B cell (primary cell): ENCODE measurements at regions not wholly inside any gene's neighbourhood (a gene's known extent, or its start where the extent isn't known, plus 50 kb on each side); places are given as distances from the start of the nearest gene placed in this dataset.

Experiments used
- ATAC-seq: fragments of 200-7000 bp; cut with Tn5 transposase; one replicate; pipeline ENCODE4 v1.10.0; 2021; ENCODE audit warnings: low read depth, mild to moderate bottlenecking, moderate number of reproducible peaks, moderate library complexity
- CTCF ChIA-PET: fragments of 350-600 bp; sonication (Branson Sonifier 250); formaldehyde crosslinking; loops from one replicate; lab custom pipeline; 2021; ENCODE audit warnings: antibody characterized with exemption, inconsistent platforms; lab: Charles Lee
- POLR2A ChIA-PET: fragments of 350-600 bp; sonication (Branson Sonifier 250); formaldehyde crosslinking; loops from one replicate; lab custom pipeline; 2021; ENCODE audit warnings: antibody characterized with exemption; lab: Charles Lee
- DNase-seq: peaks from one replicate; pipeline ENCODE4 v3.0.0; 2013
- H2AFZ ChIP-seq: 2 replicates; pipeline ENCODE4 v1.6.1; 2012; ENCODE audit warnings: mild to moderate bottlenecking, low read depth, low read length; ENCODE audit not compliant: insufficient read depth, poor library complexity, severe bottlenecking
- H3K27ac ChIP-seq, 2 donors: 1 replicate in 1 of 2; 2 replicates in 1 of 2; pipeline ENCODE4 v1.5.1; 2012 to 2013; ENCODE audit warnings: low read length in 2 of 2, mild to moderate bottlenecking in 2 of 2, moderate library complexity in 1 of 2
- H3K27me3 ChIP-seq, 4 experiments: fragments of 200-600 bp in 1 of 4; sonication (generic) in 1 of 4; replicated peaks in 1 of 4; 1 replicate in 2 of 4; 2 replicates in 2 of 4; pipeline versions ENCODE4 v1.6.1 to v1.7.0; 2013 to 2016; ENCODE audit warnings: low read length in 3 of 4, mild to moderate bottlenecking in 2 of 4, mixed read lengths in 1 of 4, moderate library complexity in 1 of 4; ENCODE audit not compliant: insufficient read depth in 4 of 4, control insufficient read depth in 3 of 4; ENCODE audit errors: control extremely low read depth in 1 of 4
- H3K36me3 ChIP-seq, 2 experiments: replicated peaks in 1 of 2; 1 replicate in 1 of 2; 2 replicates in 1 of 2; pipeline versions ENCODE4 v1.6.1 to v1.7.1; 2013; ENCODE audit warnings: low read length in 1 of 2; ENCODE audit not compliant: insufficient read depth in 2 of 2, control insufficient read depth in 1 of 2; ENCODE audit errors: control extremely low read depth in 1 of 2, extremely low read depth in 1 of 2
- H3K4me1 ChIP-seq, 2 donors: fragments of 200-600 bp in 1 of 2; sonication (generic) in 1 of 2; 1 replicate in 1 of 2; 2 replicates in 1 of 2; pipeline versions ENCODE4 v1.5.1 to v1.6.1; 2013 to 2017; ENCODE audit warnings: low read length in 2 of 2; ENCODE audit not compliant: control insufficient read depth in 2 of 2, insufficient read depth in 2 of 2
- H3K4me2 ChIP-seq: replicated peaks from 2 replicates; pipeline ENCODE3; 2012; ENCODE audit warnings: mild to moderate bottlenecking, low read depth, low read length; ENCODE audit not compliant: poor library complexity, severe bottlenecking
- H3K4me3 ChIP-seq, 5 experiments: fragments of 200-600 bp in 1 of 5; sonication (generic) in 1 of 5; 1 replicate in 3 of 5; 2 replicates in 2 of 5; pipeline versions ENCODE4 v1.5.1 to v1.7.0; 2011 to 2016; ENCODE audit warnings: low read length in 4 of 5, mild to moderate bottlenecking in 4 of 5, low read depth in 2 of 5, control low read depth in 1 of 5, moderate library complexity in 1 of 5; ENCODE audit not compliant: insufficient read depth in 1 of 5; ENCODE audit errors: control extremely low read depth in 1 of 5, extremely low read depth in 1 of 5
- H3K79me2 ChIP-seq: fragments of 200-600 bp; sonication (generic); one replicate; pipeline ENCODE4 v1.6.0; 2016; ENCODE audit warnings: low read length; ENCODE audit not compliant: control insufficient read depth, insufficient read depth
- H3K9ac ChIP-seq: fragments of 200-600 bp; sonication (generic); 2 replicates; pipeline ENCODE4 v1.6.1; 2017; ENCODE audit warnings: mild to moderate bottlenecking, low read length, moderate library complexity
- H3K9me3 ChIP-seq, 3 donors: one replicate each; pipeline versions ENCODE4 v1.6.1 to v1.7.1; 2013; ENCODE audit warnings: low read length in 2 of 3; ENCODE audit not compliant: control insufficient read depth in 2 of 3, insufficient read depth in 1 of 3; ENCODE audit errors: control extremely low read depth in 1 of 3
- H4K20me1 ChIP-seq: 2 replicates; pipeline ENCODE4 v1.6.0; 2012; ENCODE audit warnings: mild to moderate bottlenecking, low read length; ENCODE audit not compliant: insufficient read depth, control insufficient read depth, poor library complexity, severe bottlenecking
- H3K27ac Mint-ChIP-seq: one replicate; pipeline ENCODE4 v1.8.0; 2021; ENCODE audit warnings: mixed read lengths
- H3K27me3 Mint-ChIP-seq: one replicate; pipeline ENCODE4 v1.8.0; 2021; ENCODE audit warnings: mixed read lengths
- H3K4me1 Mint-ChIP-seq: one replicate; pipeline ENCODE4 v1.8.0; 2021; ENCODE audit warnings: mixed read lengths
- H3K4me3 Mint-ChIP-seq: one replicate; pipeline ENCODE4 v1.8.0; 2021; ENCODE audit warnings: mixed read lengths
- H3K9me3 Mint-ChIP-seq: one replicate; pipeline ENCODE4 v1.8.0; 2022; ENCODE audit warnings: mixed read lengths; ENCODE audit not compliant: insufficient read depth
- EZH2 ChIP-seq: IDR thresholded peaks from 2 replicates; pipeline ENCODE4 v1.6.1; 2012; ENCODE audit warnings: borderline replicate concordance, low read depth, mild to moderate bottlenecking, moderate library complexity, low read length; ENCODE audit not compliant: insufficient read depth, poor library complexity, severe bottlenecking
- WGBS: methylation state at CpG from one replicate; pipeline ENCODE4 v1.1.5; 2013; ENCODE audit warnings: missing lambda C conversion rate; ENCODE audit not compliant: insufficient coverage; 5-methylcytosine and 5-hydroxymethylcytosine counted together
- intact Hi-C: fragments of 100-400 bp; cut with micrococcal nuclease; formaldehyde crosslinking; loops from one replicate; pipeline ENCODE4 v1.10.0; 2022
- TF ChIP-seq, protein P1 (sequence below): fragments of 200-600 bp; IDR thresholded peaks from one replicate; pipeline ENCODE4 v1.8.0; 2022; ENCODE audit warnings: antibody characterized with exemption, mild to moderate bottlenecking

DNA sequence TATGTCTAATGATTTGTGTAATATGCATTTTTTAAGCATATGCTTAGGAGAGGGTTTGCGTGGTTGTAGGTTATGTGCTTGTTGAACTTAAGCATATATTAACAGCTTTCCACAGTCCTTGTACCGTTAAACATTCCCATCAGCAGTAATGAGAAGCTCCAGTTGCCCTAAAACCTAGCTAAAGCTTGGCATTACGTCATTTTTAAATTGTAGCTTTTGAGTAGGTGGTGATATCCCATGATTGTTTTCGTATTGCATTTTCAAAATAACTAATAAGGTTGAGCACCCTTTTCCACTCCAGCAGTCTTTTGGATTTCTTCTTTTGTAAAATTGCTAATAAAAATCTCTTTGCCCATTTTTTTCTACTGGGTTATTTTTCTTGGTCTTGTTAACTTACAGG, 453.1 kb upstream of the GCFC2 start:
- Histone ChIP-seq H2AFZ (no peak overlapping the region), H3K79me2 (no peaks in the 10 kb centered on the region), H3K9ac (no peak overlapping the region), H4K20me1 (no peaks in the 10 kb centered on the region), H3K4me1 (no peaks in the 10 kb centered on the region), H3K4me3 (no peak overlapping the region), H3K9me3 (peaks cover 0 to 4% (median 0%) of the 10 kb centered on the region in 3 donors), H3K36me3 (no peaks in the 10 kb centered on the region), H3K27ac (no peak overlapping the region), H3K4me2 (no peak overlapping the region), H3K27me3 (no peaks in the 10 kb centered on the region)
- Mint-ChIP-seq H3K4me3 (no peak overlapping the region), H3K9me3 (no peaks in the 10 kb centered on the region), H3K27ac (no peak overlapping the region), H3K27me3 (no peaks in the 10 kb centered on the region), H3K4me1 (no peaks in the 10 kb centered on the region)
- no CpG with 5 or more reads among the region's 4 CpGs for WGBS
- POLR2A ChIA-PET = no interaction called here
- DNase-seq (no peak), ATAC-seq (no peak)
- intact Hi-C loops = no loop called here
- CTCF ChIA-PET = no interaction called here
- no peak for TF ChIP-seq EZH2
- TF ChIP-seq, protein P1, sequence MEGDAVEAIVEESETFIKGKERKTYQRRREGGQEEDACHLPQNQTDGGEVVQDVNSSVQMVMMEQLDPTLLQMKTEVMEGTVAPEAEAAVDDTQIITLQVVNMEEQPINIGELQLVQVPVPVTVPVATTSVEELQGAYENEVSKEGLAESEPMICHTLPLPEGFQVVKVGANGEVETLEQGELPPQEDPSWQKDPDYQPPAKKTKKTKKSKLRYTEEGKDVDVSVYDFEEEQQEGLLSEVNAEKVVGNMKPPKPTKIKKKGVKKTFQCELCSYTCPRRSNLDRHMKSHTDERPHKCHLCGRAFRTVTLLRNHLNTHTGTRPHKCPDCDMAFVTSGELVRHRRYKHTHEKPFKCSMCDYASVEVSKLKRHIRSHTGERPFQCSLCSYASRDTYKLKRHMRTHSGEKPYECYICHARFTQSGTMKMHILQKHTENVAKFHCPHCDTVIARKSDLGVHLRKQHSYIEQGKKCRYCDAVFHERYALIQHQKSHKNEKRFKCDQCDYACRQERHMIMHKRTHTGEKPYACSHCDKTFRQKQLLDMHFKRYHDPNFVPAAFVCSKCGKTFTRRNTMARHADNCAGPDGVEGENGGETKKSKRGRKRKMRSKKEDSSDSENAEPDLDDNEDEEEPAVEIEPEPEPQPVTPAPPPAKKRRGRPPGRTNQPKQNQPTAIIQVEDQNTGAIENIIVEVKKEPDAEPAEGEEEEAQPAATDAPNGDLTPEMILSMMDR = no peak

DNA sequence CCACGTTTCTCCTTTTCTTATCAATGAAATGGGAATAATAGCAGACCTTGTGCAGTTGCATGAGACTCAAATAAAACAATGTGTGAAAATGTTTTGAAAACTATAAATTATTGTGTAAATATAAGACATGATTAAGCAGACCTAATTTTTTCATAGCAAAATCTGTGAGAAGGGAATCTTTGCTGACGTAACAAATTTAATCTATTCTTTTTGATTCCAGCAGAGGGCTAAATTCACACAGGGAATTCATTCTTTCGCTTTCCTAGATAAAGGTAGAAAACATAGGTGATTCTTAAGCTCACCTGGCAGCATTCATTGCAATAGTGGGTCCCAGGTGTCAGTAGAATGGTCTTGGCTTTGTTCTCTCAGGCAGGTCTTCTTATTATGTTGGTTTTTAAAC, 450.0 kb upstream of the GCFC2 start:
- Mint-ChIP-seq H3K27me3 (no peaks in the 10 kb centered on the region), H3K9me3 (no peaks in the 10 kb centered on the region), H3K4me3 (no peak overlapping the region), H3K4me1 (no peaks in the 10 kb centered on the region), H3K27ac (no peak overlapping the region)
- no peak overlapping the region for H3K27ac ChIP-seq
- DNase-seq = no peak
- no peak overlapping the region for H3K4me2 ChIP-seq
- intact Hi-C loops = no loop called here
- no peak overlapping the region for H3K4me3 ChIP-seq
- ATAC-seq = no peak
- CTCF ChIA-PET = no interaction called here
- no peak overlapping the region for H3K9ac ChIP-seq
- 100% methylated on average over 1 of the region's 3 CpGs for WGBS
- no peaks in the 10 kb centered on the region for H3K27me3 ChIP-seq
- no peaks in the 10 kb centered on the region for H3K79me2 ChIP-seq
- peaks cover 0 to 4% (median 0%) of the 10 kb centered on the region in 3 donors for H3K9me3 ChIP-seq
- TF ChIP-seq, protein P1 = no peak
- TF ChIP-seq EZH2 = no peak
- H2AFZ ChIP-seq = no peak overlapping the region
- H4K20me1 ChIP-seq = no peaks in the 10 kb centered on the region
- POLR2A ChIA-PET = no interaction called here
- no peaks in the 10 kb centered on the region for H3K4me1 ChIP-seq
- H3K36me3 ChIP-seq = no peaks in the 10 kb centered on the region
